ENCODE measurements at regions not wholly inside any gene's neighbourhood (a gene's known extent, or its start where the extent isn't known, plus 50 kb on each side); places are given as distances from the start of the nearest gene placed in this dataset.
"Not testable (repeated sequence)": the region's sequence is repeated elsewhere in the genome, so short reads cannot be mapped to it uniquely, and the experiment has no call there.

- not testable (repeated sequence) for TF ChIP-seq JUN (IDR thresholded peaks at IDR 0.05; ENCODE audit: borderline replicate concordance, insufficient read depth, insufficient read length, low read depth); POLR2A (IDR thresholded peaks at IDR 0.05; ENCODE audit: low read depth, low read length); POLR2AphosphoS5 (IDR thresholded peaks at IDR 0.05; ENCODE audit: insufficient read depth, low read depth, low read length); CTCF (IDR thresholded peaks at IDR 0.05; ENCODE audit: extremely low read depth in 1 of 2, insufficient read depth in 1 of 2, low read depth in 1 of 2, low read length in 2 of 2)
Measured at GRCh38 chr16:5221831-5222230, 124.2 kb upstream of the EEF2KMT start.
